C4-2B (cell line): ENCODE measurements at regions not wholly inside any gene's neighbourhood (a gene's known extent, or its start where the extent isn't known, plus 50 kb on each side); places are given as distances from the start of the nearest gene placed in this dataset.

Source experiments
- CTCF ChIP-seq: fragments of 450-650 bp; conservative IDR thresholded peaks from 2 replicates; pipeline ENCODE4 v1.5.1; 2017; ENCODE audit warnings: mild to moderate bottlenecking
- ZFX ChIP-seq: fragments of 450-650 bp; IDR thresholded peaks from 2 replicates; pipeline ENCODE4 v1.6.1; 2017

GRCh38 chr11:39139581-39139980, 2319.9 kb downstream of the LRRC4C start:
- no peak for TF ChIP-seq CTCF
- TF ChIP-seq ZFX: no peak
